GM23338 (cell line): ENCODE measurements at regions not wholly inside any gene's neighbourhood (a gene's known extent, or its start where the extent isn't known, plus 50 kb on each side); places are given as distances from the start of the nearest gene placed in this dataset.

Experiments used
- CTCF ChIP-seq, 2 experiments: fragments of 200-600 bp in 1 of 2; sonication (generic) in 1 of 2; conservative IDR thresholded peaks; 2 replicates each; pipeline versions ENCODE4 v1.5.1 to v1.6.1; 2016 to 2017; ENCODE audit warnings: antibody characterized with exemption in 2 of 2, low read depth in 2 of 2, mild to moderate bottlenecking in 2 of 2, moderate library complexity in 1 of 2
- EZH2 ChIP-seq: fragments of 200-600 bp; sonication (generic); IDR thresholded peaks from one replicate; pipeline ENCODE4 v1.8.0; 2017; ENCODE audit warnings: antibody characterized with exemption, mild to moderate bottlenecking, low read depth; ENCODE audit not compliant: unreplicated experiment
- EZH2phosphoT487 ChIP-seq: fragments of 200-600 bp; sonication (generic); IDR thresholded peaks from one replicate; pipeline ENCODE4 v1.8.1; 2018; ENCODE audit warnings: antibody characterized with exemption; ENCODE audit not compliant: unreplicated experiment

GRCh38 chr16:64845071-64845470 is 276.8 kb downstream of the CDH11 start:
- TF ChIP-seq CTCF (conservative IDR thresholded peaks at IDR 0.05; ENCODE audit: low read depth in 2 of 2) (no peak), EZH2phosphoT487 (no peak), EZH2 (no peak)
